GM18520 (cell line): ENCODE measurements at regions not wholly inside any gene's neighbourhood (a gene's known extent, or its start where the extent isn't known, plus 50 kb on each side); places are given as distances from the start of the nearest gene placed in this dataset.

ENCODE experiments used
- ATAC-seq: cut with Tn5 transposase; IDR thresholded peaks from one replicate; pipeline ENCODE4 v1.9.1; 2021; ENCODE audit not compliant: unreplicated experiment

- ATAC-seq, result no peak
These were observed 105.4 kb downstream of the DDIT4L start for GRCh38 chr4:100084892-100085291.

GRCh38 chr4:100083289-100083688 is 107.0 kb downstream of the DDIT4L start:
- peak; percentile 37 for ATAC-seq

- peak; percentile 17 for ATAC-seq
These were observed 107.4 kb downstream of the DDIT4L start for GRCh38 chr4:100082852-100083251.

- ATAC-seq, result no peak
These were observed 108.8 kb downstream of the DDIT4L start for GRCh38 chr4:100081491-100081890.

GRCh38 chr4:100079264-100079663 is 111.0 kb downstream of the DDIT4L start:
- no peak for ATAC-seq

GRCh38 chr4:100076753-100077152 is 113.5 kb downstream of the DDIT4L start:
- no peak for ATAC-seq

GRCh38 chr4:100075486-100076270 is 114.6 kb downstream of the DDIT4L start:
- ATAC-seq, result no peak

- no peak for ATAC-seq
These were observed 115.2 kb downstream of the DDIT4L start for GRCh38 chr4:100075056-100075455.

GRCh38 chr4:100071506-100071905 is 118.8 kb downstream of the DDIT4L start:
- peak; percentile 50 for ATAC-seq

GRCh38 chr4:100070868-100071267 is 119.4 kb downstream of the DDIT4L start:
- ATAC-seq, result no peak

- no peak for ATAC-seq
These were observed 119.1 kb upstream of the H2AZ1 start for GRCh38 chr4:100069207-100069606.

GRCh38 chr4:100067255-100067654 is 117.2 kb upstream of the H2AZ1 start:
- no peak for ATAC-seq

GRCh38 chr4:100063355-100063754 is 113.3 kb upstream of the H2AZ1 start:
- ATAC-seq, result no peak

GRCh38 chr4:100062921-100063320 is 112.8 kb upstream of the H2AZ1 start:
- ATAC-seq, result no peak

GRCh38 chr4:100061835-100062234 is 111.8 kb upstream of the H2AZ1 start:
- no peak for ATAC-seq

GRCh38 chr4:100060765-100061416 is 110.8 kb upstream of the H2AZ1 start:
- peak; percentile 87 for ATAC-seq

GRCh38 chr4:100059467-100059866 is 109.4 kb upstream of the H2AZ1 start:
- ATAC-seq, result no peak

GRCh38 chr4:100056701-100057100 is 106.6 kb upstream of the H2AZ1 start:
- ATAC-seq, result no peak

GRCh38 chr4:100054071-100054470 is 104.0 kb upstream of the H2AZ1 start:
- no peak for ATAC-seq

GRCh38 chr4:100049872-100050271 is 99.8 kb upstream of the H2AZ1 start:
- ATAC-seq, result no peak

GRCh38 chr4:100042711-100043110 is 92.6 kb upstream of the H2AZ1 start:
- ATAC-seq, result no peak

GRCh38 chr4:100042235-100042634 is 92.2 kb upstream of the H2AZ1 start:
- no peak for ATAC-seq

- ATAC-seq, result no peak
These were observed 91.6 kb upstream of the H2AZ1 start for GRCh38 chr4:100041646-100042045.
